CD4-positive, alpha-beta memory T cell (primary cell): ENCODE measurements at regions not wholly inside any gene's neighbourhood (a gene's known extent, or its start where the extent isn't known, plus 50 kb on each side); places are given as distances from the start of the nearest gene placed in this dataset.

Source experiments
- CTCF ChIA-PET: fragments of 350-600 bp; sonication (Branson Sonifier 250); formaldehyde crosslinking; loops from one replicate; lab custom pipeline; 2021; ENCODE audit warnings: inconsistent platforms; ENCODE audit not compliant: partially characterized antibody; lab: Charles Lee
- POLR2A ChIA-PET: fragments of 350-600 bp; sonication (Branson Sonifier 250); formaldehyde crosslinking; loops from one replicate; lab custom pipeline; 2021; ENCODE audit not compliant: partially characterized antibody; lab: Charles Lee
- DNase-seq, 5 donors: peaks; one replicate each; pipeline versions ENCODE4 v3.0.0 to v3.0.0-alpha.2; 2020 to 2022; ENCODE audit warnings: mixed read lengths in 1 of 5
- H3K27ac ChIP-seq: one replicate; pipeline ENCODE4 v1.7.0; 2013; ENCODE audit warnings: low read depth, low read length
- H3K27me3 ChIP-seq: 2 replicates; pipeline ENCODE4 v1.7.0; 2013; ENCODE audit warnings: mild to moderate bottlenecking, low read length, moderate library complexity; ENCODE audit not compliant: insufficient read depth
- H3K36me3 ChIP-seq: 2 replicates; pipeline ENCODE4 v1.7.0; 2013; ENCODE audit warnings: mild to moderate bottlenecking, low read length, moderate library complexity; ENCODE audit not compliant: insufficient read depth
- H3K4me1 ChIP-seq: 2 replicates; pipeline ENCODE4 v1.7.0; 2013; ENCODE audit warnings: mild to moderate bottlenecking, low read length, moderate library complexity; ENCODE audit not compliant: insufficient read depth
- H3K4me3 ChIP-seq, 2 donors: one replicate each; pipeline ENCODE4 v1.7.0; 2013; ENCODE audit warnings: low read length in 2 of 2, mild to moderate bottlenecking in 1 of 2
- H3K9me3 ChIP-seq, 2 donors: one replicate each; pipeline ENCODE4 v1.7.0; 2013; ENCODE audit warnings: low read length in 2 of 2, control low read depth in 1 of 2; ENCODE audit not compliant: control insufficient read depth in 1 of 2
- H3K27ac Mint-ChIP-seq, 7 donors: one replicate each; pipeline ENCODE4 v1.8.0; 2020 to 2021; ENCODE audit warnings: mixed read lengths in 7 of 7, mild to moderate bottlenecking in 6 of 7, inconsistent platforms in 3 of 7, moderate library complexity in 3 of 7
- H3K27me3 Mint-ChIP-seq, 2 donors: one replicate each; pipeline ENCODE4 v1.8.0; 2020 to 2021; ENCODE audit warnings: mixed read lengths in 2 of 2
- H3K36me3 Mint-ChIP-seq, 2 donors: one replicate each; pipeline ENCODE4 v1.8.0; 2020 to 2021; ENCODE audit warnings: mixed read lengths in 2 of 2, inconsistent platforms in 1 of 2, mild to moderate bottlenecking in 1 of 2
- H3K4me1 Mint-ChIP-seq, 4 donors: one replicate each; pipeline ENCODE4 v1.8.0; 2020 to 2021; ENCODE audit warnings: mixed read lengths in 4 of 4, mild to moderate bottlenecking in 1 of 4
- H3K4me3 Mint-ChIP-seq, 8 donors: one replicate each; pipeline ENCODE4 v1.8.0; 2020 to 2021; ENCODE audit warnings: mixed read lengths in 8 of 8, mild to moderate bottlenecking in 7 of 8, moderate library complexity in 6 of 8, inconsistent platforms in 3 of 8
- H3K9me3 Mint-ChIP-seq, 8 donors: one replicate each; pipeline ENCODE4 v1.8.0; 2020 to 2021; ENCODE audit warnings: mixed read lengths in 8 of 8, mild to moderate bottlenecking in 5 of 8, inconsistent platforms in 3 of 8, moderate library complexity in 1 of 8
- intact Hi-C: fragments of 100-400 bp; cut with micrococcal nuclease; formaldehyde crosslinking; loops from one replicate; pipeline ENCODE4 v1.15.1; 2023

GRCh38 chr18:27685091-27685490 lies 491.8 kb downstream of the CDH2 start:
- H3K9me3 ChIP-seq, result peaks cover 0 to 6% of the 10 kb centered on the region in 2 donors
- DNase-seq, result no peak
- no peaks in the 10 kb centered on the region for H3K27me3 Mint-ChIP-seq
- ChIA-PET CTCF (no interaction called here), POLR2A (no interaction called here)
- H3K27me3 ChIP-seq, result no peaks in the 10 kb centered on the region
- H3K4me1 Mint-ChIP-seq, result no peaks in the 10 kb centered on the region
- no peak overlapping the region for H3K4me3 ChIP-seq
- no peak overlapping the region for H3K4me3 Mint-ChIP-seq
- H3K27ac ChIP-seq, result no peak overlapping the region
- H3K27ac Mint-ChIP-seq, result no peak overlapping the region
- no peaks in the 10 kb centered on the region for H3K36me3 Mint-ChIP-seq
- H3K4me1 ChIP-seq, result no peaks in the 10 kb centered on the region
- peaks cover 0 to 27% (median 13%) of the 10 kb centered on the region in 8 donors for H3K9me3 Mint-ChIP-seq
- intact Hi-C loops, result no loop called here
- no peaks in the 10 kb centered on the region for H3K36me3 ChIP-seq

DNA sequence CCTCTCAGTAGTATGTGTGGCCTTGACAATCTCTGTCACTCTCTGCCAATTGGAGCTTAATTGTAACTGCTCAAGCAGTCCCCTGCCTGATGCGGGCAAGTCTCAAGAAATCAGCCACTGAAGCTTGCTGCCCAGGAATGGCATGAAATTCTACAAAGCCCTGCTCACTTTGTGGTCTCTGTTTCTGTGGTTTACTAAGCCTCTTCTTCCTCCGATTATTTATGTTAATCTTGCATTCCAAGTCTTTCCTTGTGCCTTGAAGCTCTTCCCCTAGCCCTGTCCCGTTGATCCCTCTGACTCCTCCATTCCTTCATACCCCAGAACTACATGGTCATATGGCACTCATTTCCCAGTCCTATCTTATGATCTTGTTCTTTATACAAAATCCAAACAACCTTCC lies 489.3 kb upstream of the CHST9 start:
- Histone ChIP-seq H3K4me1 (no peaks in the 10 kb centered on the region), H3K36me3 (no peaks in the 10 kb centered on the region), H3K9me3 (no peaks in the 10 kb centered on the region), H3K27ac (no peak overlapping the region), H3K4me3 (no peak overlapping the region), H3K27me3 (no peaks in the 10 kb centered on the region)
- H3K4me1 Mint-ChIP-seq, result no peaks in the 10 kb centered on the region
- H3K4me3 Mint-ChIP-seq, result no peak overlapping the region
- H3K36me3 Mint-ChIP-seq, result no peaks in the 10 kb centered on the region
- no peak overlapping the region for H3K27ac Mint-ChIP-seq
- ChIA-PET CTCF (no interaction called here), POLR2A (no interaction called here)
- intact Hi-C loops, result no loop called here
- no peak for DNase-seq
- no peaks in the 10 kb centered on the region for H3K27me3 Mint-ChIP-seq
- H3K9me3 Mint-ChIP-seq, result peaks cover 0 to 32% (median 13%) of the 10 kb centered on the region in 8 donors

DNA sequence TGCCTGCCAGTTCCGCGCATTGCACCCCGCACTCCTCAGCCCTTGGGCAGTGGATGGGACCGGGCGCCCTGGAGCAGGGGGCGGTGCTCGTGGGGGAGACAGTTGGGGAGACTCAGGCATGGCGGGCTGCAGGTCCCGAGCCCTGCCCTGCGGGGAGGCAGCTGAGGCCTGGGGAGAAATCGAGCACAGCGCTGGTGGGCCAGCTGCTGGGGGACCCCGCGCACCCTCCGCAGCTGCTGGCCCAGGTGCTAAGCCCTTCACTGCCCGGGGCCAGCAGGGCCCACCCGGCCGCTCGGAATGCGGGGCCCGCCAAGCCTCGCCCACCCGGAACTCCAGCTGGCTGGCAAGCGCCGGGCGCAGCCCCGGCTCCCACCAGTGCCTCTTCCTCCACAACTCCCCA lies 488.8 kb upstream of the CHST9 start:
- no peaks in the 10 kb centered on the region for H3K4me1 Mint-ChIP-seq
- intact Hi-C loops, result no loop called here
- CTCF ChIA-PET, result no interaction called here
- Histone ChIP-seq H3K27me3 (no peaks in the 10 kb centered on the region), H3K9me3 (no peaks in the 10 kb centered on the region), H3K4me3 (no peak overlapping the region), H3K36me3 (no peaks in the 10 kb centered on the region), H3K27ac (no peak overlapping the region), H3K4me1 (no peaks in the 10 kb centered on the region)
- peaks cover 0 to 32% (median 13%) of the 10 kb centered on the region in 8 donors for H3K9me3 Mint-ChIP-seq
- no peaks in the 10 kb centered on the region for H3K36me3 Mint-ChIP-seq
- POLR2A ChIA-PET, result no interaction called here
- no peak for DNase-seq
- no peaks in the 10 kb centered on the region for H3K27me3 Mint-ChIP-seq
- H3K27ac Mint-ChIP-seq, result no peak overlapping the region
- no peak overlapping the region for H3K4me3 Mint-ChIP-seq

DNA sequence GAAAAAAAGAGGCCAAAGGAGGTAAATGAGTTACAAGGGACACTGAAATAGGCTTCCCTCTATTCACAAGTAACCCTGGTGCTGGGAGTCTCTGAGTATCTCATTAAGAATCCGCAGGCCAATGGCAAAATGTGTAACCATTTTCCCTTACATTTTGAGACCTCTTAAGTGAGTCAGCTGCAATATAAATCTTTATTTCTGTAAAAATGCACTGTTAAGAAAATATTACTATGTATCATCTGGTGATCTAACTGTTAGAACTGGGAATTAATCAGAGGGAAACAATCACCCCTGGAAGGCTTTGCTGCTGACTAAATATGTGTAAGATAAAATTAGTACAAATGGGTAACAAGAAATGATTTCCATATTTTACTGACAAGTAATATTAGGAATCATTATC lies 483.1 kb upstream of the CHST9 start:
- intact Hi-C loops, result no loop called here
- no peaks in the 10 kb centered on the region for H3K36me3 ChIP-seq
- ChIA-PET CTCF (no interaction called here), POLR2A (no interaction called here)
- H3K27ac ChIP-seq, result no peak overlapping the region
- no peak overlapping the region for H3K4me3 ChIP-seq
- H3K27ac Mint-ChIP-seq, result no peak overlapping the region
- no peaks in the 10 kb centered on the region for H3K4me1 Mint-ChIP-seq
- H3K4me1 ChIP-seq, result no peaks in the 10 kb centered on the region
- no peaks in the 10 kb centered on the region for H3K27me3 Mint-ChIP-seq
- no peaks in the 10 kb centered on the region for H3K36me3 Mint-ChIP-seq
- H3K27me3 ChIP-seq, result no peaks in the 10 kb centered on the region
- DNase-seq, result no peak
- peaks cover 0 to 17% (median 9%) of the 10 kb centered on the region in 8 donors for H3K9me3 Mint-ChIP-seq
- no peak overlapping the region for H3K4me3 Mint-ChIP-seq
- no peaks in the 10 kb centered on the region for H3K9me3 ChIP-seq

DNA sequence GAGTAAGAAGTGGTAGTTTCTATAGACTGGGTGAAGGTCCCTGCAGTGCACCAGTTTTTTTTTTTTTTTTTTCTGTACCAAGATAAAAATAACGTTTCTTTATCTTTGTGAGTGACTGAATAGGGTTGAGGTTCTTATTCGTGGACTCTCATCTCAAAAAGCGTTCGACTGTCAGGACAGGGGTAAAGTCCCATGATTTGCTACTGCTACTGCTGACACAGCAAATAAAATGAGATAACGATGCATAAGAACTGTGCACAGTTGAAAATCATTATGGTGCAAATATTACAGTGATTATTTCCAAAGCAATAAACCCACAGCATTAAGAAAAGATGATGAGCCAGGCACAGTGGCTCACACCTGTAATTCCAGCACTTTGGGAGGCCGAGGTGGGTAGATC lies 482.0 kb upstream of the CHST9 start:
- H3K27ac Mint-ChIP-seq, result no peak overlapping the region
- Histone ChIP-seq H3K27ac (no peak overlapping the region), H3K4me1 (no peaks in the 10 kb centered on the region), H3K36me3 (no peaks in the 10 kb centered on the region), H3K4me3 (no peak overlapping the region), H3K27me3 (no peaks in the 10 kb centered on the region), H3K9me3 (no peaks in the 10 kb centered on the region)
- no peaks in the 10 kb centered on the region for H3K36me3 Mint-ChIP-seq
- no peak for DNase-seq
- H3K4me1 Mint-ChIP-seq, result no peaks in the 10 kb centered on the region
- CTCF ChIA-PET, result no interaction called here
- intact Hi-C loops, result no loop called here
- H3K27me3 Mint-ChIP-seq, result no peaks in the 10 kb centered on the region
- no peak overlapping the region for H3K4me3 Mint-ChIP-seq
- peaks cover 0 to 11% (median 8%) of the 10 kb centered on the region in 8 donors for H3K9me3 Mint-ChIP-seq
- POLR2A ChIA-PET, result no interaction called here

DNA sequence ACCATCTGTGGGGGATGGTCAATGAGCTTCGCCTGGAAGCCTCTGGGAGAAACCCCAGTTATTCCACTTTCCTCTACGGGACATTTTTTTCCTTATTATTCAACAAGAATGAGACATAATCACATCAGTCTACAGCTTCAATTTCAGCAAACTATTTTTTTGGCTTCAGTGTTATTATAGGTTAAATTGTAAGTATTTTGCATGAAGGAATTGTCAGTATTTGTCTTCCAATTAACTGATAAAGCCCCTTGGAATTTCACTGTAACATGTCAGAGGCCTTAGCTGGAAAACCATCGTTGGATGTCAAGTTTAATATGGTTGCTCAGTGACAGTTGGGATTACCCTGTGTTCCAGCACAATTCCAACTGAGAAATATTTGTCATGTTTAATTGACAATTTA lies 480.9 kb upstream of the CHST9 start:
- Mint-ChIP-seq H3K9me3 (peaks cover 0 to 14% (median 4%) of the 10 kb centered on the region in 8 donors), H3K27me3 (no peaks in the 10 kb centered on the region), H3K4me1 (no peaks in the 10 kb centered on the region), H3K4me3 (no peak overlapping the region), H3K27ac (no peak overlapping the region), H3K36me3 (no peaks in the 10 kb centered on the region)
- ChIA-PET POLR2A (no interaction called here), CTCF (no interaction called here)
- intact Hi-C loops, result no loop called here
- H3K4me1 ChIP-seq, result no peaks in the 10 kb centered on the region
- no peak for DNase-seq
- no peaks in the 10 kb centered on the region for H3K9me3 ChIP-seq
- no peaks in the 10 kb centered on the region for H3K36me3 ChIP-seq
- H3K27me3 ChIP-seq, result no peaks in the 10 kb centered on the region
- H3K27ac ChIP-seq, result no peak overlapping the region
- H3K4me3 ChIP-seq, result no peak overlapping the region

DNA sequence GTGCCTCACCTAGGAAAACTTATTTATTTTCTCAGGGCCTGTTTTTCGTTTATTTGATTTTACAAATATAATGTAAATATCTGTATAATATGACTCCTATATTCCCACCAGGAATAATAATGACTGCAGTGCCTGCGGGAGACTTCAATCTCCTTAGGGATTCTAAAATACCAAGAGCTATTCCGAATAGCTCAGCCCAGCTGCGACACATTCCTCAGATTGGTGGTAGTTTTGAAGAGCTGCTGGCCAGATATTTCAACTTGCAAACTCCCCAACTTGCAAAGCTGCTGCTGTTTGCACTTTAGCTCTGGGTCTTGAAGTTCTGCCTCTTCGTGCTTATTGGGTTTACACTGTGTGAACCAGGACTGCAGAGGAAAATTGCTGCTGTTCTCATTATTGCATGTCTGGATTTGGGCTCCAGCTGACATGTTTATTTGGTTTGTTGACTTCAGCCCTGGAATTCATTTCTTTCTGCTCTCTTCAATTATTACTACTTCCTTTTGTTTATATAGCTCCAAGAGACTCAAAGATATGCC lies 480.2 kb upstream of the CHST9 start:
- Mint-ChIP-seq H3K4me3 (no peak overlapping the region), H3K36me3 (no peaks in the 10 kb centered on the region), H3K4me1 (no peaks in the 10 kb centered on the region), H3K9me3 (peaks cover 0 to 14% (median 4%) of the 10 kb centered on the region in 8 donors), H3K27ac (no peak overlapping the region), H3K27me3 (no peaks in the 10 kb centered on the region)
- H3K4me3 ChIP-seq, result no peak overlapping the region
- ChIA-PET POLR2A (no interaction called here), CTCF (no interaction called here)
- H3K4me1 ChIP-seq, result no peaks in the 10 kb centered on the region
- no peaks in the 10 kb centered on the region for H3K27me3 ChIP-seq
- no peaks in the 10 kb centered on the region for H3K36me3 ChIP-seq
- H3K27ac ChIP-seq, result no peak overlapping the region
- intact Hi-C loops, result no loop called here
- DNase-seq, result no peak
- H3K9me3 ChIP-seq, result no peaks in the 10 kb centered on the region

DNA sequence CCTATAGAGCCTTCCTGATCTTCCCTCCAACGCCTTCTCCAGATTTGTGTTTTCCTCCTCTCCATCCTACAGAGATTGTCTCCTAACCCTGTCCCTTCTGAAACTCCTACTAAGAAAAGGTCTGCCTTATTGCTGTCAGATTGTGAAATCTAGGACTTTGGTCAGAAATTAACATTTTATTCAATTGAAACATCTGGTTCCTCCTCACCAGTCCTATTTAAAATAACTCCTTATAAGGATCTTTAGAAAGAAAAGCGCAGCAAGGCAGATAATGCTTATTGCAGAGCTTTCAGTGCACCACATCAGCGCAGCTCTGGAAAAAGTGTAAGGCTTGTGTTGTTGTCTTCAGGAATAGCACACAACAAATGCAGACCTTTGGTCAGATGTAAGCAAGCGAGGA lies 477.8 kb upstream of the CHST9 start:
- ChIA-PET POLR2A (no interaction called here), CTCF (no interaction called here)

More for the DNA sequence above, 477.8 kb upstream of the CHST9 start:
- H3K27ac ChIP-seq, result no peak overlapping the region
- no peak overlapping the region for H3K4me3 ChIP-seq
- no peak for DNase-seq
- H3K9me3 ChIP-seq, result no peaks in the 10 kb centered on the region
- Mint-ChIP-seq H3K27me3 (no peaks in the 10 kb centered on the region), H3K9me3 (peaks cover 0 to 19% (median 6%) of the 10 kb centered on the region in 8 donors), H3K27ac (peak overlapping the region in 1 of 7 donors; percentile 30), H3K4me3 (no peak overlapping the region), H3K4me1 (no peaks in the 10 kb centered on the region), H3K36me3 (no peaks in the 10 kb centered on the region)
- H3K4me1 ChIP-seq, result no peaks in the 10 kb centered on the region
- intact Hi-C loops, result no loop called here
- no peaks in the 10 kb centered on the region for H3K36me3 ChIP-seq
- H3K27me3 ChIP-seq, result no peaks in the 10 kb centered on the region
